HFF-Myc (cell line): ENCODE measurements at regions not wholly inside any gene's neighbourhood (a gene's known extent, or its start where the extent isn't known, plus 50 kb on each side); places are given as distances from the start of the nearest gene placed in this dataset.
A peak's percentile ranks its signal among the peaks of the same experiment; 100 is the strongest.
"Not testable (repeated sequence)": the region's sequence is repeated elsewhere in the genome, so short reads cannot be mapped to it uniquely, and the experiment has no call there.

Source experiments
- DNase-seq: peaks from one replicate; pipeline ENCODE4 v3.0.0-alpha.2; 2011; ENCODE audit warnings: low read depth; ENCODE audit errors: extremely low read depth
- H3K4me3 ChIP-seq: replicated peaks from 2 replicates; pipeline ENCODE4 v1.5.1; 2011; ENCODE audit warnings: low read depth, mild to moderate bottlenecking, control low read depth, low read length
- TF ChIP-seq, protein P1 (sequence below): IDR thresholded peaks from 2 replicates; pipeline ENCODE4 v1.5.1; 2012; ENCODE audit warnings: mild to moderate bottlenecking, low read depth, low read length, control low read depth; ENCODE audit errors: missing control alignments

DNA sequence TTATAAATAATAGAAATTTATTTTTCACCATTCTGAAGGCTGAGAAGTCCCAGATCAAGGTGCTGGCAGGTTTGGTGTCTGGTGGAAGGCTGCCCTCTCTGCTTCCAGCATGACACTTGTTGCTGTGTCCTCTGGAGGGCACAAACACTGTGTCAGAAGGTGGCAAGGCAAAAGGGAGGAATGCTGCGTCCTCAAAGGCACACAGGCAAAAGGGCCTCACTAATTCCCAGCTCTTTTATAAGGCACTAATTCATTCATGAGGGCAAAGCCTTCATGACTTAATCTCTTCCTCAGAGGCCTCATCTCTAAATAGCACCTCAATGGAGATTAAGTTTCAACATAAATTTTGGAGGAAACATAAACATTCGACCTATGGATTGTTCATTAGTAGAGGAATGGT lies 209.5 kb upstream of the SMLR1 start:
- no peak for DNase-seq
- TF ChIP-seq, protein P1, sequence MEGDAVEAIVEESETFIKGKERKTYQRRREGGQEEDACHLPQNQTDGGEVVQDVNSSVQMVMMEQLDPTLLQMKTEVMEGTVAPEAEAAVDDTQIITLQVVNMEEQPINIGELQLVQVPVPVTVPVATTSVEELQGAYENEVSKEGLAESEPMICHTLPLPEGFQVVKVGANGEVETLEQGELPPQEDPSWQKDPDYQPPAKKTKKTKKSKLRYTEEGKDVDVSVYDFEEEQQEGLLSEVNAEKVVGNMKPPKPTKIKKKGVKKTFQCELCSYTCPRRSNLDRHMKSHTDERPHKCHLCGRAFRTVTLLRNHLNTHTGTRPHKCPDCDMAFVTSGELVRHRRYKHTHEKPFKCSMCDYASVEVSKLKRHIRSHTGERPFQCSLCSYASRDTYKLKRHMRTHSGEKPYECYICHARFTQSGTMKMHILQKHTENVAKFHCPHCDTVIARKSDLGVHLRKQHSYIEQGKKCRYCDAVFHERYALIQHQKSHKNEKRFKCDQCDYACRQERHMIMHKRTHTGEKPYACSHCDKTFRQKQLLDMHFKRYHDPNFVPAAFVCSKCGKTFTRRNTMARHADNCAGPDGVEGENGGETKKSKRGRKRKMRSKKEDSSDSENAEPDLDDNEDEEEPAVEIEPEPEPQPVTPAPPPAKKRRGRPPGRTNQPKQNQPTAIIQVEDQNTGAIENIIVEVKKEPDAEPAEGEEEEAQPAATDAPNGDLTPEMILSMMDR: no peak
- H3K4me3 ChIP-seq: no peak overlapping the region

DNA sequence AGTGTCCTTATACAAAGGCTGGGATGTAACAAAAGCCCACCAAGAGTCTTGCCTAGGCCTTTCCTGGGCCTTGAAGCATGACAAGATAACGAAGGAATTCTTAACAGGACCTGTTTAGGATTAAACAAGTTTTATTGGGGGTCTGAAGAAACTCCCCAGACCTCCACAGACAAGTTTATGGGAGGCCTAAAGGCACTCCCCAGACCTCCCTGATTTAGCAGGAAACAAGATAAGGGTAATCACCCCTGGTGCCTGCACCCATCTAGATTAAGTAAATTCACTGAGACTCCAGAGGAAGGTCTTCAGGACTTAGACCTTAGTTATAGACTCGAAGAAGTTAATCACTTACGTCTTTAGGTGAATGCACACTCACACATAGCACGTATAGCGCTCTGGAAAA lies 208.4 kb upstream of the SMLR1 start:
- DNase-seq, H3K4me3 ChIP-seq: not testable (repeated sequence)

DNA sequence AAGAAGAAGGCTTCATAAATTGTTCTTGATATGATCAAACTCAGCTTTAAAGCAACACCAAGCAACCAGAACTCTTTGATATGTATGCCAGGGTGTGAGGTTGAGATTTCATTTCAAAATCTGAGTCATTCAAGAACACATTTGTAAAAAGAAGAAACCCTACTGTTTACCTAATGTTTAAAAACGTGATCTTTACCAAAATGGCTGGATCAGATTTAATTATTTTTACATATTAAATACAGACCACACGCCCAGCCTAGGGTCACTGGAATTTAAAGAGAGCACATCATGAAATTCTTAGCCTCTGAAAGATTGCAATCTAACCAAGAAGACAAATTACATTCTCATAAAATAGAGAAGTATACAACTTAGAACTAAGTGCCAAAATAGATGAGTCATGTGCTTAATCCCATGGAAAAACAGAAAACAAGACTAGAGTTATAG lies 206.8 kb upstream of the SMLR1 start:
- DNase-seq: peak; percentile 46
- TF ChIP-seq, protein P1: no peak
- no peak overlapping the region for H3K4me3 ChIP-seq

DNA sequence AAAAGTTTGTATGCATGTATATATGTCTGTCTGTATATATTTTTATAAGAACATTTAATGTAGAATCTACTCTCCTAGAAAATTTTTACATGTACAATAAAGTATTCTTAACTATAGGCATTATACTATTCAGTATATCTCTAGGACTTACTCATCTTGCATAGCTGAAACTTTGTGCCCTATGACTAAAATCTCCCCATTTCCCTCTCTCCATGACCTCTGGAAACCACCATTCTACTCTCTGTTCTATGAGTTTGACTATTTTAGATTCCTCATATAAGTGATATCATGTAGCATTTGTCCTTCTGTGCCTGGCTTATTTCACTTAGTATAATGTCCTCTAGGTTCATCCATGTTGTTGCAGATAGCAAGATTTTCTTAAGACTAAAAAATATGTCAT lies 205.1 kb upstream of the SMLR1 start:
- TF ChIP-seq, protein P1: no peak
- no peak for DNase-seq

DNA sequence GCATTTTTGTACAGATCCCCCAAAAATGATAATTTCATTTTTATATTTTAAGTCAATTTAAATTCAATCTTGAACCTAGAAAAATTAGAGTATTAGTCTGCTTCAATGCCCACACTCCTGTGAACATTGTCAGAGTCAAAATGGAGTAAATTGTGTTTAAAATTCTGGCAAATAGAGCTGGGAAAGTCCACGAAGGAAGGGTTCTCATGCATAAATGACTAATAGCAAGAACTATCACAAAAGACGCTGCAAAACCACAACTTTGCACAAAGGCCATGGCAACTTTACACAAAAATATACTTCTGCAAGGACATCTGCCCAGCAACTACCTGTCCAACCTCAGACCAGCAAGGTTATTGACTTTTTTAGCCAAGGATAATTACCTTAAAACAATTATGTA lies 203.2 kb upstream of the SMLR1 start:
- H3K4me3 ChIP-seq: no peak overlapping the region
- TF ChIP-seq, protein P1: no peak
- no peak for DNase-seq

More for the DNA sequence above, 205.1 kb upstream of the SMLR1 start:
- H3K4me3 ChIP-seq: no peak overlapping the region

DNA sequence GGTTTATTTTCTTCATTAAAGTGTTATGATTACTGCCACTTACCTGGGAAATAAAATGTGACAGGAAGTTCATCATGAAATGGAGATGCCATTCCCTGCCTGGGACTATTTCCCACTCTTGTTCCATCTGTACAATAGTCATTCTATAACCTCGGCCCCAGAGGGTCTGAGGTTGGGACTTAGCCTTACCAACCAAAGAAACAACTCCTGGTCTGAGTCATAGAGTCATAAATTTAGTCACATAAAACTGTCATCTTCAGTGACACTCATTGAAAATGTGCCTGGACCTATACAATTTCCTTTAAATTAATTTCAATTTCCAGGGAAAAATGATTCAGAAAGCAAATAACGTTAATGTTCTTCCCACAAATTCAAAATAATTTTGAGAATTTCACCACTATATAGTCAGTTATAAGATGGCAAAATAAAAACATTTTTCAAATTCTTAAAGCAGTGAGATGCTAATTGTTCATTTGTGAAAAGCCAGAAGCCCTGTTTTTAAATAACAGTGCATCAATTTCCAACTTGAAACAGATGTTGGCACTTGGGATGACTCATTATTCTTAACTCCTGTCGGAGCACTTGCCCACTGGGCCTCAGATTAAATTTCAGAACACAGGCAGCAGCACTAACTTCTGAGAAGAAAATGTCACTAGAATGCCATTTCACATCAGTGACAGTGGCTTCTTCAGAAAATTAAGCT lies 201.2 kb upstream of the SMLR1 start:
- H3K4me3 ChIP-seq: no peak overlapping the region
- peak; percentile 66 for DNase-seq
- TF ChIP-seq, protein P1: no peak

DNA sequence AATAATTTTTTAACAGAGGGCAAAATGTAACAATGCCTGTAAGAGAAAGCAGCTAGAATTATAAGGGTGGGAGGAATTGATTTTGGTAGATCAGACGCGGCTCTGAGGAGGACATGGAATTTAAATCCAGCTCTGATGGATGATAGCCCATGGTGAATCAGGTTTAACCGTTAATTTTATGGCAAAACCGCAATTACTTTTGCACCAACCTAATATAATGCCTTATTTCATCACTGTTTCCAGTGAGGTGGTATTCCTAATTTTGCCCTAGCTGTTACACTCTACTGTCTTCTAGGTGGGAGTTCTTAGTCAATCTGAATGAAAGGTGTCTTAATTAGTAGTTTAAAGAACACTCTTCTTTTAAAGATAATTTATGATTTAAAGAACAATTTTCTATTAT lies 198.3 kb upstream of the SMLR1 start:
- no peak overlapping the region for H3K4me3 ChIP-seq
- TF ChIP-seq, protein P1: no peak
- DNase-seq: no peak
